HepG2 (cell line): ENCODE measurements at regions not wholly inside any gene's neighbourhood (a gene's known extent, or its start where the extent isn't known, plus 50 kb on each side); places are given as distances from the start of the nearest gene placed in this dataset.

Source experiments
- ATAC-seq: fragments of 200-7000 bp; cut with Tn5 transposase; 3 replicates; pipeline ENCODE4 v1.9.1; 2020; ENCODE audit warnings: mild to moderate bottlenecking, moderate library complexity
- BruUV-seq: library from RNA; stranded (reverse); fragments of 400-500 nt; replicated peaks from 2 replicates; lab custom pipeline; 2021; lab: Mats Ljungman, UMichigan
- CTCF ChIA-PET: fragments of 300-600 bp; formaldehyde crosslinking; extraction: SDS; loops from one replicate; lab custom pipeline; 2021; ENCODE audit warnings: low total read pairs, inconsistent platforms, low intra/inter-chr PET ratio; lab: Yijun Ruan, JAX
- POLR2A ChIA-PET: fragments of 350-600 bp; sonication (Branson Sonifier 250); formaldehyde crosslinking; loops from one replicate; lab custom pipeline; 2020; ENCODE audit warnings: antibody characterized with exemption, inconsistent platforms; lab: Yijun Ruan, JAX
- DNase-seq: peaks from one replicate; pipeline ENCODE4 v3.0.0-alpha.2; 2015; ENCODE audit warnings: low spot score
- FAIRE-seq: peaks from 3 replicates; lab custom pipeline; 2011; peaks lifted over from hg19 to GRCh38; lab: Jason Lieb, UNC
- H2AFZ ChIP-seq: one replicate; pipeline ENCODE4 v1.6.1; 2011; ENCODE audit warnings: low read length, inconsistent platforms
- H3K27ac ChIP-seq: fragments of 300-600 bp; 3 replicates; pipeline ENCODE4 v1.8.0; 2011; ENCODE audit warnings: mixed run types, mild to moderate bottlenecking, mixed read lengths, low read length, inconsistent platforms; ENCODE audit not compliant: insufficient read depth; ENCODE audit errors: extremely low read length
- H3K27me3 ChIP-seq, 2 experiments: fragments of 200-600 bp in 1 of 2; 2 replicates in 1 of 2; 3 replicates in 1 of 2; pipeline versions ENCODE4 v1.6.0 to v1.8.0; 2011; ENCODE audit warnings: low read length in 2 of 2, mild to moderate bottlenecking in 2 of 2, moderate library complexity in 2 of 2, inconsistent platforms in 1 of 2; ENCODE audit not compliant: insufficient read depth in 2 of 2, control insufficient read depth in 1 of 2
- H3K36me3 ChIP-seq, 2 experiments: fragments of 200-600 bp in 1 of 2; replicated peaks in 1 of 2; 2 replicates in 1 of 2; 3 replicates in 1 of 2; pipeline versions ENCODE4 v1.5.1 to v1.8.0; 2011; ENCODE audit warnings: low read length in 2 of 2, inconsistent platforms in 1 of 2; ENCODE audit not compliant: insufficient read depth in 2 of 2, control insufficient read depth in 1 of 2
- H3K4me1 ChIP-seq: 2 replicates; pipeline ENCODE4 v1.5.1; 2012; ENCODE audit warnings: low read length, inconsistent platforms; ENCODE audit not compliant: insufficient read depth
- H3K4me2 ChIP-seq: 2 replicates; pipeline ENCODE4 v1.6.0; 2011; ENCODE audit warnings: low read depth, low read length, inconsistent platforms
- H3K4me3 ChIP-seq, 3 experiments: fragments of 200-600 bp in 1 of 3; sonication (generic), shearing (Covaris generic) in 1 of 3; replicated peaks in 1 of 3; 2 replicates each; pipeline ENCODE4 v1.5.1; 2011 to 2016; ENCODE audit warnings: low read length in 3 of 3, inconsistent platforms in 2 of 3, low read depth in 2 of 3, mild to moderate bottlenecking in 2 of 3, control low read depth in 1 of 3, mixed read lengths in 1 of 3; ENCODE audit not compliant: insufficient read depth in 1 of 3
- H3K79me2 ChIP-seq: one replicate; pipeline ENCODE4 v1.6.1; 2011; ENCODE audit warnings: low read length, inconsistent platforms; ENCODE audit not compliant: insufficient read depth
- H3K9ac ChIP-seq: 2 replicates; pipeline ENCODE4 v1.6.0; 2011; ENCODE audit warnings: mild to moderate bottlenecking, low read depth, low read length, inconsistent platforms; ENCODE audit not compliant: insufficient read depth
- H3K9me3 ChIP-seq: 2 replicates; pipeline ENCODE4 v1.5.1; 2012; ENCODE audit warnings: mild to moderate bottlenecking, low read length
- H4K20me1 ChIP-seq: 2 replicates; pipeline ENCODE4 v1.6.0; 2011; ENCODE audit warnings: inconsistent platforms, mild to moderate bottlenecking, low read length, moderate library complexity; ENCODE audit not compliant: insufficient read depth
- ATF7-NPFF ChIP-seq: sonication (generic); formaldehyde crosslinking; IDR thresholded peaks from 2 replicates; pipeline ENCODE4 v1.8.1; 2023; ENCODE audit warnings: mild to moderate bottlenecking, low read depth, missing genetic modification reagents, moderate library complexity
- DNMT1 ChIP-seq: sonication (generic); formaldehyde crosslinking; IDR thresholded peaks from 2 replicates; pipeline ENCODE4 v1.5.1; 2020; ENCODE audit warnings: mild to moderate bottlenecking, missing genetic modification reagents
- HCFC1 ChIP-seq: fragments of 150-350 bp; IDR thresholded peaks from 2 replicates; pipeline ENCODE4 v1.6.1; 2014; ENCODE audit warnings: low read depth, low read length
- KDM3A ChIP-seq: IDR thresholded peaks from 2 replicates; pipeline ENCODE4 v1.6.1; 2018; ENCODE audit warnings: low read depth, missing compliant biosample characterization
- SCMH1 ChIP-seq: sonication (generic); formaldehyde crosslinking; IDR thresholded peaks from 2 replicates; pipeline ENCODE4 v1.9.0; 2021; ENCODE audit warnings: missing genetic modification reagents, mild to moderate bottlenecking, borderline replicate concordance
- SP1 ChIP-seq, 2 experiments: fragments of 450-650 bp in 1 of 2; sonication (generic) in 1 of 2; formaldehyde crosslinking in 1 of 2; IDR thresholded peaks; 2 replicates each; pipeline versions ENCODE4 v1.4.0 to v1.6.1; 2016 to 2020; ENCODE audit warnings: missing genetic modification reagents in 1 of 2
- ZNF607 ChIP-seq: sonication (generic); formaldehyde crosslinking; IDR thresholded peaks from 2 replicates; pipeline ENCODE4 v1.5.1; 2020; ENCODE audit warnings: missing genetic modification reagents, mild to moderate bottlenecking, borderline replicate concordance
- whole genome bisulfite sequencing: methylation state at CpG from one replicate; pipeline ENCODE4 v1.1.6; 2017; ENCODE audit warnings: low lambda C conversion rate; 5-methylcytosine and 5-hydroxymethylcytosine counted together
- in situ Hi-C: cut with HindIII; loops from 2 replicates; pipeline ENCODE4 v1.10.0; 2017; ENCODE audit warnings: low pct_unique_long_range_greater_than_20kb; ENCODE audit not compliant: extremely low pct_ligation_motif_present
- intact Hi-C: fragments of 100-400 bp; cut with micrococcal nuclease; formaldehyde crosslinking; loops from one replicate; pipeline ENCODE4 v1.10.0; 2022; ENCODE audit not compliant: unreplicated experiment
- TF ChIP-seq, protein P1 (sequence below): sonication (generic); formaldehyde crosslinking; IDR thresholded peaks from 2 replicates; pipeline ENCODE4 v1.5.1; 2020; ENCODE audit warnings: mild to moderate bottlenecking, missing genetic modification reagents
- TF ChIP-seq, protein P2 (sequence below): sonication (generic); formaldehyde crosslinking; IDR thresholded peaks from 2 replicates; pipeline ENCODE4 v1.4.0; 2020; ENCODE audit warnings: missing genetic modification reagents

- in situ Hi-C loops (no loop called here), intact Hi-C loops (no loop called here)
- no peak overlapping the region for H2AFZ ChIP-seq
- H3K9ac ChIP-seq = no peak overlapping the region
- no peaks in the 10 kb centered on the region for H4K20me1 ChIP-seq
- ATAC-seq = no peak
- H3K4me2 ChIP-seq = no peak overlapping the region
- no peak overlapping the region for H3K27ac ChIP-seq
- no peak overlapping the region for H3K4me3 ChIP-seq
- TF ChIP-seq ATF7-NPFF (CRISPR knock-in tag) = no peak
- TF ChIP-seq, protein P1, sequence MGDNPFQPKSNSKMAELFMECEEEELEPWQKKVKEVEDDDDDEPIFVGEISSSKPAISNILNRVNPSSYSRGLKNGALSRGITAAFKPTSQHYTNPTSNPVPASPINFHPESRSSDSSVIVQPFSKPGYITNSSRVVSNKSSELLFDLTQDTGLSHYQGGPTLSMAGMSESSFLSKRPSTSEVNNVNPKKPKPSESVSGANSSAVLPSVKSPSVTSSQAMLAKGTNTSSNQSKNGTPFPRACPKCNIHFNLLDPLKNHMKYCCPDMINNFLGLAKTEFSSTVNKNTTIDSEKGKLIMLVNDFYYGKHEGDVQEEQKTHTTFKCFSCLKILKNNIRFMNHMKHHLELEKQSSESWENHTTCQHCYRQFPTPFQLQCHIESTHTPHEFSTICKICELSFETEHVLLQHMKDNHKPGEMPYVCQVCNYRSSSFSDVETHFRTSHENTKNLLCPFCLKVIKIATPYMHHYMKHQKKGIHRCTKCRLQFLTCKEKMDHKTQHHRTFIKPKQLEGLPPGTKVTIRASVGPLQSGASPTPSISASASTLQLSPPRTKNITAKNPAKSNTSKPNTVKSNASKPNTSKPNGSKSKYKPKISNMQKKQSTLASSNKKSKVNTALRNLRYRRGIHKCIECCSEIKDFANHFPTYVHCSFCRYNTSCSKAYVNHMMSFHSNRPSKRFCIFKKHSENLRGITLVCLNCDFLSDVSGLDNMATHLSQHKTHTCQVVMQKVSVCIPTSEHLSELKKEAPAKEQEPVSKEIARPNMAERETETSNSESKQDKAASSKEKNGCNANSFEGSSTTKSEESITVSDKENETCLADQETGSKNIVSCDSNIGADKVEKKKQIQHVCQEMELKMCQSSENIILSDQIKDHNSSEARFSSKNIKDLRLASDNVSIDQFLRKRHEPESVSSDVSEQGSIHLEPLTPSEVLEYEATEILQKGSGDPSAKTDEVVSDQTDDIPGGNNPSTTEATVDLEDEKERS (CRISPR knock-in tag) = no peak
- no peak for DNase-seq
- CTCF ChIA-PET = no interaction called here
- BruUV-seq = no TSS peak
- peaks cover 9% of the 10 kb centered on the region; the same call in 1 of the 2 replicates for H3K4me1 ChIP-seq
- no peak for FAIRE-seq
- POLR2A ChIA-PET = no interaction called here
- 13% methylated on average over 5 of the region's 5 CpGs for WGBS
- H3K79me2 ChIP-seq = no peaks in the 10 kb centered on the region
- no peaks in the 10 kb centered on the region for H3K9me3 ChIP-seq
- no peaks in the 10 kb centered on the region; a peak in 1 of 5 replicates for H3K27me3 ChIP-seq
- H3K36me3 ChIP-seq = no peaks in the 10 kb centered on the region
These were observed 182.7 kb downstream of the KTN1 start for GRCh38 chr14:55762595-55763232.

DNA sequence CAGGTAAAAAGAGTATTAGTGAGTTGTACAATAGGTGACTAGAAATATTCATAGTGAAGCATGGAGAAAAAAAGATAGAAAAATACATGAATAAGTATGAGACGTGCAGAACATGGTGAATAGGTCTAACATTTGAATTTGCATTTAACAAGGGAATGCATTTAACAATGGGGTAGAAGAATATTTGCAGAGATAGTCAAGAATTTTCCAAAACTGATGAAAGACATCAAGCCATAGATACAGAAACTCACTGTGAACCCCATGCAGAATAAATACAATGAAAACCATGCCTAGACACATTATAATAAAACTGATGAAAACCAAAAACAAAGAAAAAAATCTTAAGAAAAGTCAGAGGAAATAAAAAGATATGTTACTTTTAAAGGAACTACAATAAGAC, 184.8 kb downstream of the KTN1 start:
- no peak overlapping the region for H3K27ac ChIP-seq
- TF ChIP-seq SCMH1 (no peak), SP1 (IDR thresholded peaks at IDR 0.05) (no peak), SP1 (CRISPR knock-in tag; IDR thresholded peaks at IDR 0.05) (no peak), HCFC1 (no peak), KDM3A (CRISPR knock-in tag) (no peak), ZNF607 (CRISPR knock-in tag) (no peak), DNMT1 (CRISPR knock-in tag) (no peak)
- TF ChIP-seq, protein P2, sequence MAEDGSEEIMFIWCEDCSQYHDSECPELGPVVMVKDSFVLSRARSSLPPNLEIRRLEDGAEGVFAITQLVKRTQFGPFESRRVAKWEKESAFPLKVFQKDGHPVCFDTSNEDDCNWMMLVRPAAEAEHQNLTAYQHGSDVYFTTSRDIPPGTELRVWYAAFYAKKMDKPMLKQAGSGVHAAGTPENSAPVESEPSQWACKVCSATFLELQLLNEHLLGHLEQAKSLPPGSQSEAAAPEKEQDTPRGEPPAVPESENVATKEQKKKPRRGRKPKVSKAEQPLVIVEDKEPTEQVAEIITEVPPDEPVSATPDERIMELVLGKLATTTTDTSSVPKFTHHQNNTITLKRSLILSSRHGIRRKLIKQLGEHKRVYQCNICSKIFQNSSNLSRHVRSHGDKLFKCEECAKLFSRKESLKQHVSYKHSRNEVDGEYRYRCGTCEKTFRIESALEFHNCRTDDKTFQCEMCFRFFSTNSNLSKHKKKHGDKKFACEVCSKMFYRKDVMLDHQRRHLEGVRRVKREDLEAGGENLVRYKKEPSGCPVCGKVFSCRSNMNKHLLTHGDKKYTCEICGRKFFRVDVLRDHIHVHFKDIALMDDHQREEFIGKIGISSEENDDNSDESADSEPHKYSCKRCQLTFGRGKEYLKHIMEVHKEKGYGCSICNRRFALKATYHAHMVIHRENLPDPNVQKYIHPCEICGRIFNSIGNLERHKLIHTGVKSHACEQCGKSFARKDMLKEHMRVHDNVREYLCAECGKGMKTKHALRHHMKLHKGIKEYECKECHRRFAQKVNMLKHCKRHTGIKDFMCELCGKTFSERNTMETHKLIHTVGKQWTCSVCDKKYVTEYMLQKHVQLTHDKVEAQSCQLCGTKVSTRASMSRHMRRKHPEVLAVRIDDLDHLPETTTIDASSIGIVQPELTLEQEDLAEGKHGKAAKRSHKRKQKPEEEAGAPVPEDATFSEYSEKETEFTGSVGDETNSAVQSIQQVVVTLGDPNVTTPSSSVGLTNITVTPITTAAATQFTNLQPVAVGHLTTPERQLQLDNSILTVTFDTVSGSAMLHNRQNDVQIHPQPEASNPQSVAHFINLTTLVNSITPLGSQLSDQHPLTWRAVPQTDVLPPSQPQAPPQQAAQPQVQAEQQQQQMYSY (CRISPR knock-in tag) = no peak
- H3K4me1 ChIP-seq = no peaks in the 10 kb centered on the region
- BruUV-seq = no TSS peak
- H2AFZ ChIP-seq = no peak overlapping the region
- H3K4me2 ChIP-seq = no peak overlapping the region
- no peak overlapping the region for H3K4me3 ChIP-seq
- WGBS = 0% methylated on average over 1 of the region's 1 CpG
- no peaks in the 10 kb centered on the region; a peak in 1 of 5 replicates for H3K27me3 ChIP-seq
- no peak for FAIRE-seq
- CTCF ChIA-PET = no interaction called here
- in situ Hi-C loops (no loop called here), intact Hi-C loops (no loop called here)
- H4K20me1 ChIP-seq = no peaks in the 10 kb centered on the region
- ATAC-seq = no peak
- POLR2A ChIA-PET = no interaction called here
- no peak for DNase-seq
- no peaks in the 10 kb centered on the region for H3K79me2 ChIP-seq
- H3K9me3 ChIP-seq = no peaks in the 10 kb centered on the region
- no peak overlapping the region for H3K9ac ChIP-seq
- no peaks in the 10 kb centered on the region for H3K36me3 ChIP-seq
